NCI-H446 (cell line): ENCODE measurements at regions not wholly inside any gene's neighbourhood (a gene's known extent, or its start where the extent isn't known, plus 50 kb on each side); places are given as distances from the start of the nearest gene placed in this dataset.
"Not testable (repeated sequence)": the region's sequence is repeated elsewhere in the genome, so short reads cannot be mapped to it uniquely, and the experiment has no call there.

Experiments used
- DNase-seq, 2 experiments: peaks; one replicate each; lab custom pipeline; 2025; lab: John Stamatoyannopoulos, UW

DNA sequence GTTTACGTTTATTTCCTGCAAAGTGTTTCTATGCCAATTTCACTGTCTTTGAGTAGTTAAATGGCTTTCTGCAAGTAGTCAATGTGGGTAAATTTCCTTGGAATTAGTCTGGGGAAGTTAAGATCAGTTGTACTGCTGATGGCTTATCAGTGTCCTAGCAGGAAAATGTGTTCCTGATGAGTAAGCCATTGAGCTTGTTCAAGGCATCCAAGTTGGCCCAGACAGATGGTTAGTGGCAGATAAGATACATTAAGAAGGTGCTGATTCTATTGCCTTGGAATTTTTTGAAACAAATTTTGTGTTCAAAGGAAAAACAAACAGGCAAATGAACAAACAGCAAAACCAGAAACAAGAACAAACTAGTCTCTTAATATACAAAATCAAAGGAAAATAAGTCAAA is 258.4 kb downstream of the MAP2K6 start:
- DNase-seq: peak in 1 of 2 experiments; percentile 1

DNA sequence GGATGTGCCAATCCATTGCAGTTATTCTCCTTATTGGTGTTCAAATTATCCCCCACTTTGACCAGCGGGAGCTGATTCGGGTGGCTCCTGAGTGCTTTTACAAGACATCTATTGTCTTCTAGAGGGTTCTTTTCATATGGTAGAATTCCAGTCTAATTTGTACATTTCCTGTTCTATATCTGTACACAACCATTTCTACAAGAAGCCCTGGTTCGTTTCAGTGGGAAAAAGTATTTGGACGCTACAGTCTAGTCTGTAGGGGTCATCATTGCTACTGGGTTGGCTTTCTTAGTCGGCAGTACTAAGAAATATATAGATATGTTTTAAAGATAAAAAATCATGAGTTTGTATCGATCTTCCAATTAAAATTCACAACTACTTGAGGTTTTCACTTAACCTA is 262.6 kb downstream of the MAP2K6 start:
- no peak for DNase-seq

DNA sequence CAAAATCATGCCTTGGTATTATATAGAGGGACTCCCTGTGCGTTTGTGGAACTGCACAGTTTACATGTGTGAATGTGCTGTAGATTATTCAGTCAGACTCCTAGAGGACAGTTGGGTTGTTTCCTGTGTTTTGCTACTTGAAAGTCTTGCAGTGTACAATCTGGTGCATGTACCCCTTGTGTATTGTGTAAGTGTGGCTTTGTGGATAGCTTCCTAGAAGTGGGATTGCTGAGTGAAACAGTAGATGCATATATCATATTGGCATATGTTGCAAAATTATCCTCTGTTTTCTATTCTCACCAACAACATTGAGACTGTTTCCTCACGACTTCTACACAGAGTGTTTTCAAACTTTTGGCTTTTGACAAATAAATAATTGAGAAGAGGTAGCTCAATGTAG is 263.7 kb downstream of the MAP2K6 start:
- no peak for DNase-seq

GRCh38 chr17:69679829-69680228 is 265.3 kb downstream of the MAP2K6 start:
- no peak for DNase-seq

DNA sequence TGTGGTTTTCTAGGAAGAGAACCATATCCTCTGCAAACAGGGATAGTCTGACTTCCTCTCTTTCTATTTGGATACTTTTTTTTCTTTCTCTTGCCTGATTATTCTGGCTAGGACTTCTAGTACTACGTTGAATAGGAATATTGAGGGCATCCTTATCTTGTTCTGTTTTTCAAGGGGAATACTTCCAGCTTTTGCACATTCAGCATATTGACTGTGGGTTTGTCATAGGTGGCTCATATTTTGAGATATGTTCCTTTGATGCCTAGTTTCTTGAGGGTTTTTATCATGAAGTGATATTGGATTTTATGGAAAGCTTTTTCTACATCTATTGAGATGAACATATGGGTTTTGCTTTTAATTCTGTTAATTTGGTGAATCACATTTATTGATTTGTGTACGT is 269.8 kb downstream of the MAP2K6 start:
- DNase-seq: no peak

GRCh38 chr17:69685150-69685549 is 270.7 kb downstream of the MAP2K6 start:
- DNase-seq: not testable (repeated sequence)

DNA sequence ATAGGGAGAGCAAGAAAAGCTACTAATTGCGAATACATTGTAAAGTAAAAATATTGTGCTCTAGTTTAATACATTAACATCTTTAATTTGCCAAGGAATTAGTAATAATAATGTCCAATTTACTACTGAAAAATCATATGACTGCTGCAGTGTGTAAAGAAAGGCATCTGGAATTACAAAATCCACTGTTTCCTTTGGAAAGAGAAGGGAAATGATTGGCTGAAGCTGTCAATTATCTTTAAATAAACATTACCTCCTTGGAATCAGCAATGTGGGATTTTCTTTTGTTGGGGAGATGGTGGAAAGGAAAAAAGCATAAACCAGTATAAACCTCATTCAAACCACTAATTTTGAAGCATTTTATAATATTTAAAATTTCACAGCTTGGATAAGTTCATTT is 276.0 kb downstream of the MAP2K6 start:
- DNase-seq: no peak

DNA sequence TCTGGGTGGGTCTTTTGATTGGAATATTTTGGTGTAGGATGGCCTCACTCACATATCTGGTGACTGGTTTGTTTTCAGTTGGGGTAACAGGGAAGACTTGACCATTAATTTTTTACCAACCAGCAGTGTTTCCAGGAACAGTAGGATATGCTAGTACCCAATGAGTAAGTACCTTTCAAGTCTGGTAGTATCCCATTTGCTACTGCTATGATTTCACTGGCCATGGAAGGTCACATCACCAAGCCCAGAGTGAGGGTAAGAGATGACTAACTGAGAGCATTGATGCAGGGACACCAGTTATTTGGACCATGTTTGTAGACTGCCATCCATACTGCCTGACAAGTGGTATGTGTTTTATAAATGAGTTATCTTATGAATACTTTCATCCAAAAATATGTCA is 277.7 kb downstream of the MAP2K6 start:
- DNase-seq: no peak

DNA sequence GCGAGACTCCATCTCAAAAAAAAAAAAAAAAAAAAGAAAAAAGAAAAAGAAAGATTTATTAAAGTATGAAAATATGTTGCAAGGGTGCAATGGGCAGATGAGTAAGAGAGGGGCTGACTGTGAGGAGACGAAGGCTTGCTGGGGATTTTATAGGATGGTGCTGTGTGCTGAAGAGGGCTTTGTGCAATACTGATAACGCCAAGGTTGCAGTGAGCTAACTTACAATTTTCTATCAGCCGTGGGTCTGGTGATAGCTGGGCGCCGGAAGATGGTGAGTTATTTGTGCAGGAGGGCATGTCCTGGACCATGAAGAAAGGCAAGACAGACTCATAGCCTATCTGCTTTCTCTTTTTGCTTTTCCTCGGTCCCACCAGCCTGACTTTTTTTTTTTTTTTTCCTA is 281.1 kb downstream of the MAP2K6 start:
- DNase-seq: no peak

DNA sequence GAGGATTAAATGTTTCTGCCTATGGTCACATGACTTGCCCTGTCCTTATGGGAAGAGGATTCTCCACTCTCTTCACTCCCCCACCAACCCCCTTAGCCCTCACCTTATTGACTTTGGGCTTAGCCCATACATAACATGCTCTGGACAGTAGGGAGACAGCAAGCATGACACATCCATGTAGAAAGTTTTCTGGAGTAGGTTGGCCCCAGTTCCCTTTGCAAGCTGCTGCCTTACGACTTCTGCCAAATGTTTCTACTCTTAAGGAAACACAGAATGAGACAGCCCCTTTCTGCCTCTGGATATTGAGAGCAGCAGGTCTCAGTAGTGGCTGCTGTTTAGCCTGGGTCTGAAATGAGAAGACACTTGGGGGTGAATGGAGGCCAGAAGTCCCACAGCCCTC is 282.2 kb downstream of the MAP2K6 start:
- no peak for DNase-seq

DNA sequence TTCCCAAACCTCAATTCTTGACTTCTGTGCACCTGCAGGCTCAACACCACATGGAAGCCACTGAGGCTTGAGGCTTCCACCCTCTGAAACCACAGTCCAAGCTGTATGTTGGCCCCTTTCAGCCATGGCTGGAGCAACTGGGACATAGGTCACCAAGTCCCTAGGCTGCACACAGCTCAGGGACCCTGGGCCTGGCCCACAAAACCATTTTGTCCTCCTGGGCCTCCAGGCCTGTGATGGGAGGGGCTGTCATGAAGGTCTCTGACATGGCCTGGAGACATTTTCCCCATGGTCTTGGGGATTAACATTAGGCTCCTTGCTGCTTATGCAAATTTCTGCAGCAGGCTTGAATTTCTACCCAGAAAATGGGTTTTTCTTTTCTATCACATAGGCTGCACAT is 283.9 kb downstream of the MAP2K6 start:
- not testable (repeated sequence) for DNase-seq

- no peak for DNase-seq
These were observed 287.6 kb downstream of the MAP2K6 start for GRCh38 chr17:69702078-69702477.

DNA sequence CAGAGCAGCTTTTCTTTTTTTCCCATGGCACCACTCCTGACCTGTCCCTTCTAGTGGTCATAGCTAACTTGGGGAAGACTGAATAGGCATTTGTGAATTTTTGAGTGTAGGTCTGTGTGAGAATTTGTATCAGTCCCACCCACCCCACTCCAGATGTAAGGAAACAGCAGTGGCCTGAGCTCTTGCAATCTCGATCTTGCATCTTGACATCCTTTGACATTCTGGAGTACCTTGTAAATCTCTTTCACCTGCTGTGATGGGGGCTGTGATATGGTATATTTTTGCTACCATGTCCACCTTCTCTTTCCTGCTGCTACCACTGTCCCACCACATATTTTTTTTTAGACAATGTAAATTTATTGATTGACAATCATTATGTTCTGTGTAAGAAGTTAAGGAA is 289.3 kb downstream of the MAP2K6 start:
- no peak for DNase-seq

- DNase-seq: no peak
These were observed 290.4 kb downstream of the MAP2K6 start for GRCh38 chr17:69704935-69705334.

DNA sequence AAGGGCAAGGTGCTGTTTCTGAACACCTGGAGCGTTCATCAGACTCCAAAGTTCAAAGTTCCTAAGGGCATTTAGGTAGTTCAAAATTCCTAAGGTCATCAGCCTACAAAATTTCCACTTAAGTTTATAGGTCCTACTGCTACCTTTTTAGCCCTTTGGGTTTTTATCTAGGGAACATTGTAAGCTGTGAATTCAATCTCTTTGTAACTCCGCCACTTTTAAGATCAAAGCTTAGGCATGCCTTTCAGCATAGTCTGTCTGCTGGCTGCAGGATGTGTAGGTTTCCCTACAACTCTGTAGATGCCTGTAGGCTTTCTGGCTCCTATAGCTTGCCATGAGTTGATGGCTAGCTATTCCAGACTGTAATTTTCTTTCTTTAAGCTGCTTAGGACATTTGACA is 291.6 kb downstream of the MAP2K6 start:
- DNase-seq: no peak

DNA sequence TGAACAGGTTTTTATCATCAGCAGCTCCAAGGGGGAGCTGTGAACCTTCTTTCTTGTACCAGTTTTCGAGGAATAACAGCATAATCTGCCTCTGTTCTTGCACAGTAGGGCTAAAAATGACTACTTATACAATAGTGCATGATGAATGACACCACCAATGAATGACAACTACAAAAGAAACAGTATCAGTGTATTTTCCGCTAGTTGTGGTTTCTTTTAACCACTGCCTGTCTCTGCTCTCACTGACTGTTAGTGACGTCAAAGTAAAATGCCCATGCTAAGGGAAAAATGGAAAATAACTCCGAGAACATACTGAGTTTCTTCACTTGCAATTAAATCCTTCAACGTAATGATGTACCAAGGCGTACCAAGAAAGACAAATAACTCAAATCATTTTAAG is 294.9 kb downstream of the MAP2K6 start:
- no peak for DNase-seq

GRCh38 chr17:69710926-69711325 is 296.4 kb downstream of the MAP2K6 start:
- no peak for DNase-seq

- no peak for DNase-seq
These were observed 297.0 kb downstream of the MAP2K6 start for GRCh38 chr17:69711541-69711940.

GRCh38 chr17:69712801-69713311 is 298.4 kb downstream of the MAP2K6 start:
- DNase-seq: no peak

DNA sequence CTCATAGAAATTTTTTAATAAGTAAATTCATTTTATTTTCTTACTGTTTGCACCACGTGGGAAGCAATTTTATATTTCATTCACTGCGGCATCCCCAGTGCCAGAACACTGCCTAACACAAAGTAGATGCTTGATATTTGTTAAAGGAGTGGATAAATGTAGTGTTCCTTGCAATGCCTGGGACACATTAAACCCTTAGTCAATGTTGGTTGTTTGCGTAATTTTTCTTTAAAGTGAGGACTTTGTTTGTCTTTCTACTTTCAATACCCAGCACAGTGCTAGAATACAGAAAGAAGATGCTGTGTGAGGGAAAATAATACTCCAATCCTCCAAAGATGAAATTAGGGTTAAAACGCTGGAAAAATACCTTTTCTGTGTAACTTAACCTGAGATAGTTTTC is 299.3 kb downstream of the MAP2K6 start:
- no peak for DNase-seq

DNA sequence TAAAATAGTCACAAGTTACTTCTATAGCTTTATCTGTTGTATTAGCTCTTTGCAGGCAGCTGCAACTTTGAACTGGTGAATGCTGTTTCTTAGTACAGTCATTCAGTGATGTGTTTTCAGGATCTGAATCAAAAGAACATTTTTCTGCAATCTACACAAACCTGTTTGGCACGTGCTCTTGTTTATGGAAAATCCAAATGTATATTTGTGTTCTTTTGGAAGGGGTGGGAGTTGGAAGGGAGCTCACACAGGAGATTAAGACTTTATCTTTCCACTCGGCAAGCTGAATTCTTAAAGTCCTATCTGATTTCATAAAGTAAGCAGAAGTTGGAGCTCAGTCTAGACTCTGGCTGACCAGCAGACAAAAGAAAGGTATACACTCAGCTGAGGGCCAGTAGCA is 300.2 kb downstream of the MAP2K6 start:
- DNase-seq: no peak

- no peak for DNase-seq
These were observed 301.2 kb downstream of the MAP2K6 start for GRCh38 chr17:69715656-69716055.

DNA sequence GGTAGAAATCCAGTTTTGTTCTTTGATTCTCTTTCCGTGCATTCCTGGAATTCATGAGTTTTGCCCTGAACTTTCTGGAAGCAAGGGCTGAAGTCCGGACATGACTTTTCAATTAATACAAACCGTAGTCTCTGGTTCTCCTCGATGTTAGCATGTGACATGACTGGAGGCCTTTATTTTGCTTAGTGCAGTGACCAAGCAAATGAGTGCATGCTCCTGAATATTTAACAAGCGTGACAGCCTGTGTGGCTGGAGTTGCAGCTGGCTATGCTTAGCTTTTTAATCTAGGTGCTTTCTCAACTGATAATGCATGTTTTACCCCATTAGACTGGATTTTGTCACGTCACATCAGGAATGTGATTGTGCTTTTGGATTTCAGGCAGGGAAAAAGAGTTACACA is 302.1 kb downstream of the MAP2K6 start:
- DNase-seq: no peak

- DNase-seq: no peak
These were observed 302.7 kb downstream of the MAP2K6 start for GRCh38 chr17:69717214-69717613.

- DNase-seq: no peak
These were observed 303.3 kb downstream of the MAP2K6 start for GRCh38 chr17:69717819-69718218.
